GM12873 (cell line): ENCODE measurements at regions not wholly inside any gene's neighbourhood (a gene's known extent, or its start where the extent isn't known, plus 50 kb on each side); places are given as distances from the start of the nearest gene placed in this dataset.

Source experiments
- TF ChIP-seq, protein P1 (sequence below): IDR thresholded peaks from 2 replicates; pipeline ENCODE4 v1.5.1; 2012; ENCODE audit warnings: low read depth, mild to moderate bottlenecking, moderate library complexity, low read length, control low read depth; ENCODE audit not compliant: insufficient read depth; ENCODE audit errors: missing control alignments

DNA sequence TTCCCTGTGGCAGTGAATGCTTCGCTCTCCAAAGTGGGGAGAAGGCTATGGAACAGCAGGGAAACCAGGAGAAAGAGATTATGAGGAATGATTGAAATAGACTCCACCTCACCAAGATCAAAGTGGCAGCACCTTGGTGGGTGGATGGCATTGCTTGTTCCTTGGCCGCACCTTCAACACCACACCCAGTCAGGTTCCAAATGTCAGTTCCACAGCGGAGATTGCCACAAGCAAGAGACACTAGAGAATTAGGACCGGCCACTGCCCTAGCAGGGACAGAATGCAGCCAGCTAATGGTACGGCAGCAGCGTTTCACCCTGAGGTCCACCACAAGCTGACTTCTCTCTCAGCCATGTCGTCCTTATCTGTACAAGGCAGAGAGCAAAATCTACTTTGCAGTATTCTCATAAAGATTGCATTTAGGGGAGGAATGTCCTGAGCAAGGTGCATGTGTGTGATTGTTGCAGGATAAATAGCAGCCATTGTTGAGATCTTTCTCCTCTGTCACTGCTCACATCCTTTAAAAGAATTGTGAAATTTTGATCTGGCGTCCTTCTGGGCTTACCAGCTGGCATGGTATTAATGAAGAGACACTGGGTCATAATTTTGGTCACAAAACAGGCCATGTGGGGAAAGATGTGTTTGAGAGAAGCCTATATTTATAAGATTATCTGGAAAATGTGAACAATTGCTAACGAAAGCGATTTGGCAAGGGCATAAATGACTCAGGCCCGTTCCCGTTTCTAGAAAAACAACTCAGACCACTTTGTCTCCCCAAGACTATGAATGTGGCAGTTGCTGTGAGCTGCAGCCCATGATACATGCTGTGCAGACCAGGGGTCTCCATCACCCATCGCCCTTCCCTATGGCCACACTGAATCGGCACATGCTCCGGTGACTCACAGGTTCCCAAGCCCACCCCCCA, 228.6 kb upstream of the ID2 start:
- TF ChIP-seq, protein P1, sequence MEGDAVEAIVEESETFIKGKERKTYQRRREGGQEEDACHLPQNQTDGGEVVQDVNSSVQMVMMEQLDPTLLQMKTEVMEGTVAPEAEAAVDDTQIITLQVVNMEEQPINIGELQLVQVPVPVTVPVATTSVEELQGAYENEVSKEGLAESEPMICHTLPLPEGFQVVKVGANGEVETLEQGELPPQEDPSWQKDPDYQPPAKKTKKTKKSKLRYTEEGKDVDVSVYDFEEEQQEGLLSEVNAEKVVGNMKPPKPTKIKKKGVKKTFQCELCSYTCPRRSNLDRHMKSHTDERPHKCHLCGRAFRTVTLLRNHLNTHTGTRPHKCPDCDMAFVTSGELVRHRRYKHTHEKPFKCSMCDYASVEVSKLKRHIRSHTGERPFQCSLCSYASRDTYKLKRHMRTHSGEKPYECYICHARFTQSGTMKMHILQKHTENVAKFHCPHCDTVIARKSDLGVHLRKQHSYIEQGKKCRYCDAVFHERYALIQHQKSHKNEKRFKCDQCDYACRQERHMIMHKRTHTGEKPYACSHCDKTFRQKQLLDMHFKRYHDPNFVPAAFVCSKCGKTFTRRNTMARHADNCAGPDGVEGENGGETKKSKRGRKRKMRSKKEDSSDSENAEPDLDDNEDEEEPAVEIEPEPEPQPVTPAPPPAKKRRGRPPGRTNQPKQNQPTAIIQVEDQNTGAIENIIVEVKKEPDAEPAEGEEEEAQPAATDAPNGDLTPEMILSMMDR = no peak

DNA sequence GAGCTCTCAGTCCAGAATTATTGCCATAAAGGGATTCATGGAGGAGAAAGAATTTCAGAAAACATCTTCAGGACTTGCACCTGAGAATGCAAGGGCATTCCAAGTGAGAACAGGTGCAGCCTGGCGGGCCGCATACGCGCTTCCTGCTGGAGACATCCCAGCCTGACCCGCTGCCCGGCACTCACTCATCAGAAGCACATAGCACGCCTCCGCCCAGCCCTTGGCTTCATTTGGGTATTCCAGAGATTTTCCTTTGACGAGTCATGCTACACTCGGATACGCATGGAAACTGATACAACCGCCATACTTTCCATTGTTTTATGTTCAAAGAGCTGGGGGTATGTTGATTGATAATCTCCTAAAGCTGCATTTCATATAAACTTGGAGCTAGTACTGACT, 228.0 kb upstream of the ID2 start:
- TF ChIP-seq, protein P1 = no peak

DNA sequence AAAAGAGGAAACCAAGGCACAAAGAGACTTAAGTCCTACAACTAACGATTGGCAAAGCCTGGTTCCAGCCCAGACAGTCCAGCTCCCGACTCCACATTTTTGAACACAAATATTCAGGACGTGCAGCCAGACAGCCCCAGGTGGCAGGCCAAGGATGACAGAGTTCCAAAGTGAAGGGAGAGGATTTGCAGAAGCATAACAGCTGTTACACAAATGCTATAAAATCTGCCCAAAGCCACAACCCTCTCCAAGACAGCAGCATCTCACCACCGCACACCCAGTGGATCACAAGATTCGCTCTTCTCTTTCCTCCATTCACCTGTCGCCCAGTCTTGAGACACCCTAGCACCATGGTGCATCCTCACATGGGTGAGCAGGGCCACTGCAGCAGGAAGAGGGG, 227.1 kb upstream of the ID2 start:
- TF ChIP-seq, protein P1 = no peak

DNA sequence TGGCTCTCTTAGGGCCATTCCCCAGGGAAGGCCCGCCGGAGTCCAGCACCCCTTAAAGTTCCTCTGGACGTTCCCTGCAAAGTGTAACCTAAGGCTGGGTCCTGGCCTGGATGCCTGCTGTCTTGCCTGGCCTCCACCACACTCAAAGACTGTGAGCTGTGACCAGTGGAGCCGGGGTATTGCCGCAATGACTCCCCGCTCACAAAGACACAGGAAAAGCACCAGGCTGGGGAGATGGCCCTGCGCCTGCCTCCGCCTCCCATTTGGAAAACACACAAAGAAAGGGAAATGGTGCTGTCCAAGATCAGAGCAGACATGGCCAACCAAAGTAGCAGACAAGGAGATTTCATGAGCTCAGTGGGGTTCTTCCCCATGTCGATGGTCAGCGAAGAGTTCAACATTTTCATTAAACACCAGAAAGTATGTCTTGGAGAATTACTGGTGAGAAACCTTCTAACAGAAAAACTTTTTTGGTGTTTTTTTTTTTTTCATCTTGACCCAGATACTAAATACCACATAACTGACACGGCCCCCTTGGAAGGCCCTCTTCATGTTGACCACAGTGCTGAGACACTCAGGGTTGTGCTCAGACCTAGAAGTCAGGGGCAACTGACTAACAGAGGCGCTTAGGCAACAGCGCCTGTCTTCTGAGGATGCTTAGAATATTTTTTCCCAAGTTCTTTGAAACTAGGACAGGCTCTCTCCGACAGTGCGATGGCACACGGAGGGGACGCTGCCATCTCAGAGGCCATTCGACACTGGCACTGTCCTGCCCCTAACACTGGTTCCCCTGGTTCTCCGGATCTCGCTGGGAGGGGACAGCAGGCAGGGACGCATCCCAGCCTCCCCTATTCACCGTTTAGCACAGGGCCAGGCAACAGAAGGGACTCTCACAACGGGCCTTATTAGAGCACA, 226.4 kb upstream of the ID2 start:
- TF ChIP-seq, protein P1 = no peak

DNA sequence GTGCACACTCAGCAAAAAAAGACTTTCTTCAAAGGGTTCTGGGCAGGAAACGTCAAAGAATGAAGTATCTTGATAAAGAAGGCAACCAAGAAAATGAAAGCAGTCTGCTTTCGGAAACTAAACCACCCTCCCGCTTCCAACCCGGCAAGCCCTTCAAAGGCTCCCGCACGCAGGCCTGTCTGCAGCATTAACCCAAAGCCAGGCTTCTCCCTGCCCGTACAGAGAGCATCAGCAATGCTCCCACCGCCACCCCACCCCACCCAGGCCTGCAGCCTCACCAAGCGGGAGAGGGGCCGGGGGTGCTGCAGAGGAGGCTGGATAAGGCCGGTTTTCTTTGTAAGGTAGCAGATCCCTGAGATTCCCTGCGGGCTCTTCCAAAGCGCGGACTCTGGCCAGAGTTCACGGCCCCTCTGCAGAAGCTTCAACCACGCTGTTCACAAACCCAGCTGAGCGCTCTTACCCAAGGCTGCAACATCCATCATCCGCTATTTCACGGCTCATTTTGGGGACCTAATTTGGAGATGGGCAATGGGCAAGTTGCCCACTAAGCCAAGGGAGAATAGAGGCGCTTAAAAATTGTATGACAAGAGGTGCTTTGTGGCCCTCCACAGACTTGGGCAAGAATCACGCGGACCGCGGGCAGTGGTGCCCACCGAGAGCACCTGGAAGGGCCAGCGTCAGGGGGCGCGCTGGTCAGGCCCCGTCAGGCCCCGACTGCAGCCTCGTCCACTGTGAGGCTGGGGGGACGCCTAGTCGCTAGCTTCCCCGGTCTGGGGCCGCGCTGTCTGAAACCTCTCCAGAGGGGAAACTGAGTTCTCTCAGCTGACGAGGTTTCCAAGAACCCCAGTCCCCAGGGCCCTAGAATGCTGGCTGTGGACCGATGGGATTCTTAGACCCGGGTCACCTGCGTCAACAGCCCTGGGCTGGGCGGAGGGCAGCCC, 225.4 kb upstream of the ID2 start:
- TF ChIP-seq, protein P1 = no peak

DNA sequence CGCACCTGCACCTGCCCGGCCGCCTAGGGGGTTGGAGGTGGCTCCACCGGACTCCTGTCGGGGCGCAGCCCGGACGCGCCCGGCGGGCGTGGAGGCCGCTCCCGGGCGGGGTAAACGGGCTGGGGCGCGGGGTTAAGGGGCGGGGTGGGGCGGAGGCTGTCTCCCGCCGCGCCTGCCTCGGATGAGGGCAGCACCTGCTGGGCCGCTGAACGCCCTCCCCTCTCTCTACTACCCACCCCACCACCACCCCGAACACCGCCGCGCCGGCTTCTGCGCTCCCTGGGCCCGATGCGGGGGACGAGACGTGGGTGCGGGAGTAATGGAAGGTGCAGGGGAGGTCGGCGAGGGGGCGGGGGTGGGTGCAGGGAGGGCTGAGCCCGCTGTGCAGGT, 224.8 kb upstream of the ID2 start:
- TF ChIP-seq, protein P1 = no peak
